NCI-H2171 treated with DMSO at 0.1 percent for 48 hours (cell line): ENCODE measurements at regions not wholly inside any gene's neighbourhood (a gene's known extent, or its start where the extent isn't known, plus 50 kb on each side); places are given as distances from the start of the nearest gene placed in this dataset.

Source experiments
- DNase-seq: peaks from one replicate; lab custom pipeline; 2025; lab: John Stamatoyannopoulos, UW

- peak; percentile 71 for DNase-seq
Measured at GRCh38 chr20:24718277-24718676, 230.8 kb upstream of the CST7 start.

GRCh38 chr20:24718696-24719095 lies 230.4 kb upstream of the CST7 start:
- peak; percentile 99 for DNase-seq

GRCh38 chr20:24720957-24721356 lies 228.1 kb upstream of the CST7 start:
- peak; percentile 95 for DNase-seq

GRCh38 chr20:24721891-24722568 lies 227.0 kb upstream of the CST7 start:
- peak; percentile 94 for DNase-seq

GRCh38 chr20:24722586-24722985 lies 226.5 kb upstream of the CST7 start:
- DNase-seq: peak; percentile 77

- no peak for DNase-seq
Measured at GRCh38 chr20:24723186-24723585, 225.9 kb upstream of the CST7 start.

- DNase-seq: no peak
Measured at GRCh38 chr20:24723647-24724352, 225.3 kb upstream of the CST7 start.

- DNase-seq: no peak
Measured at GRCh38 chr20:24724982-24725533, 224.0 kb upstream of the CST7 start.

GRCh38 chr20:24727795-24728194 lies 221.3 kb upstream of the CST7 start:
- no peak for DNase-seq

- DNase-seq: no peak
Measured at GRCh38 chr20:24729896-24730605, 219.0 kb upstream of the CST7 start.

- DNase-seq: no peak
Measured at GRCh38 chr20:24730750-24731149, 218.3 kb upstream of the CST7 start.

GRCh38 chr20:24731312-24731711 lies 217.8 kb upstream of the CST7 start:
- DNase-seq: no peak

GRCh38 chr20:24732076-24732475 lies 217.0 kb upstream of the CST7 start:
- no peak for DNase-seq

- DNase-seq: no peak
Measured at GRCh38 chr20:24732599-24732998, 216.5 kb upstream of the CST7 start.

- no peak for DNase-seq
Measured at GRCh38 chr20:24733416-24733815, 215.7 kb upstream of the CST7 start.

GRCh38 chr20:24734139-24734538 lies 214.9 kb upstream of the CST7 start:
- DNase-seq: no peak

- peak; percentile 8 for DNase-seq
Measured at GRCh38 chr20:24735263-24735662, 213.8 kb upstream of the CST7 start.

GRCh38 chr20:24736131-24736843 lies 212.8 kb upstream of the CST7 start:
- DNase-seq: no peak

- DNase-seq: no peak
Measured at GRCh38 chr20:24736844-24737211, 212.2 kb upstream of the CST7 start.

GRCh38 chr20:24737212-24737850 lies 211.7 kb upstream of the CST7 start:
- DNase-seq: no peak

GRCh38 chr20:24738058-24738775 lies 210.9 kb upstream of the CST7 start:
- DNase-seq: no peak
